ENCODE measurements at regions not wholly inside any gene's neighbourhood (a gene's known extent, or its start where the extent isn't known, plus 50 kb on each side); places are given as distances from the start of the nearest gene placed in this dataset.

DNA sequence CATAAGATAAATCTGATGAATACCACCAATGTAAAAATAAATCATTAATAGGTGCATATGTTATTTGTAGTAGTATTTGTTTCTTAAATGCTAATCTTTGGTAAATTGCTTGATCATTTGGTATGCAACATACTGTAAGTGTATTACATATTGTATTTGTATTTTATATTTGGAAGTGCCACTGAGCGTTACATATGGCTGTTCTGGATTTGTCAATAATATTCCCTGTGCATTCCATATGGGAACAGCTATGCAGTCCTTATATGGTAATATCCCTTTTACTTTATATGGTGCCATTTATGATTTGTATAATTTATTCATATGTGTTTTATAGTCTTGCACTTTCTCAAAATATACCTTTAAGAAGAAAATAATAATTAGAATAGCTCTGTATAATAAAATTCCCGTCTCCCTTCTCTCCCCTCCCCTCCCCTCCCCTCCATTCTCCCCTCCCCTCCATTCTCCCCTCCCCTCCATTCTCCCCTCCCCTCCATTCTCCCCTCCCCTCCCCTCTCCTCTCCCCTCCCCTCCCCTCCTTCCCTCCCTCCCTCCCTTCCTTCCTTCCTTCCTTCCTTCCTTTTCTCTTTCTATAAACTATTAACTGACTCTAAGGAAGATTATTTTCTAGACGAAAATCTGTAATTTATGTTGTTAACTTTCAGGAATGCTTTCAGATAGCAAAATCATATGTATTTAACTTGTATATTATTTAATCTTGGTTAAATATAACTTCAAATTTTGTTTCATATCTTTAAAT, 241.4 kb downstream of the CSNK1G3 start:
- no peak for DNase-seq (ENCODE audit: low read depth in 2 of 2, low spot score in 1 of 2)

GRCh38 chr5:123752552-123753179, 240.7 kb downstream of the CSNK1G3 start:
- no peak for DNase-seq (ENCODE audit: low read depth in 2 of 2, low spot score in 1 of 2)

GRCh38 chr5:123751670-123752069, 239.7 kb downstream of the CSNK1G3 start:
- DNase-seq (ENCODE audit: low read depth in 2 of 2, low spot score in 1 of 2) = no peak

DNA sequence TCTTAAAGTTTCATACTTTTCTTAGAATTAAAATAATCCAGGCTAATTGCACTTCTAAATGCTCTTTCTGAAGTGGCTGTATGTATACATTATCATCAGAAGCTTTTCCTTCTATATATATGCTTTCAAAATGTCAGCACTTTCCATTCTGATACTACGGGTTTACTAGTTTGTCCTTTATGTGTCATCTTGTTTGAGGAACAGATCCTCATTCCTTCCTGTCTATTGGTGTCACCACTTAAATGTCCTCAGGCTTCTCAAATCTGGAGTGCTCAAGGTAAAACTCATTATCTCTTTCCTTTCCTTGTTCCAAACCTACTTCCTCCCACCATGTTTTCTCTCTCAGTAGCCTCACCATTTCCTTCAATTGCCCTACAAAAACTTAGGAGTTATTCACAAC, 236.3 kb downstream of the CSNK1G3 start:
- DNase-seq (ENCODE audit: low read depth in 2 of 2, low spot score in 1 of 2) = no peak

DNA sequence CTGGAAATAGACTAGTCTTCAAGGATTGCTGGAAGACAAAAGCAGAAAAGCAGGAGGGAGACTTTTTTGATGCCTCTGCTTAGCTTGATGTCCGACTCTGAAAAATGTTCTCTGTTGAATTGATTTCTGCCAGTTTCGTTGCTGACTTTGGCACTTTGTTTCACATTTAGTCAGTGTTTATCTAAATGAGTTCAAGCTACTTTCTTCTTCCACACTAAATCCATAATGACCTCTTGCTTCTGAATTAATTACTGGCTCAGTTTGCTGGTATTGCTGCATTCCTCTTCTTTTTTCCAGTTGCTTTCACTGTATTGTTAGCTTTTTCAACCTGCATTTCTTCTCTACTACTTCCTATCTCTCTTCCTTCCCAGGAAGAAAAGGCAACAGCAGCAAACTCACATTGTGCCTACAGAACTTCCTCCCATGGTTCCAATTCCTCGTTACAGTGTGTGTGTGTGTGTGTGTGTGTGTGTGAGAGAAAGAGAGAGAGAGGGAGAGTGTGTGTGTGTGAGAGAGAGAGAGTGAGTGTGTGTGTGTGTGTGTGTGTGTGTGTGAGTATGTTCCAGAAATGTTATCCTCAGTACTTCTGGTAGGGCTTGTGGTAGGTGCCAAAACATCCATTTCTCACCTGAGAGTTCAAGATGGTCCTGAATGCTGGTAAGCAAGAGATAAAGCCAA, 234.8 kb downstream of the CSNK1G3 start:
- DNase-seq (ENCODE audit: low read depth in 2 of 2, low spot score in 1 of 2) = no peak

DNA sequence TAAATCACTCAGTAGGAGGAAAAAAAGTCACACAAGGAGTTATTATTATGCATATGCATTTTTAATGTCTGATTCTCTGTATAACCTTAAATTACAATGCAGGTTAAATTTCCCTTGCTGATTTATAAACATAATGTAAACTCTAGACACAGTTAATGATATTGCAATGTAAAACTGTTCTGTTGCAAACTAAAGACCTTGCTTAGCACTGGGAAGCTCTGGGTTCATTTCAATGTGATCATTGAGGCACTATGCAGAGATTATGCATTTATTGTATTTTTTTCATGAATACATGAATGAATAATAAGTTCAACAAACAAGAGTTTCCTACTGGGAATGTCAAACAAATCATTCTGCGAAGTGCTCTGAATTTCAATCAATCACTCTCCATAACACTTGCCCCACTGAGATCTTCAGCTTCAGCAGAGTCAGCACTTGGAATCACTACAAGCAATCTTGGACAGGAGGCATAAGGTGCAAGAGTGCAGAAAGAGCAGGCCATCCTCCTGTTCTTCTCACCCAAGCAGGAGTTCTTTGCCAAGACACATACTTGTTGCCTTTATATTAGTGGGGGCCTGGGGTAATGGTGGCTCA, 232.1 kb downstream of the CSNK1G3 start:
- no peak for DNase-seq (ENCODE audit: low read depth in 2 of 2, low spot score in 1 of 2)

DNA sequence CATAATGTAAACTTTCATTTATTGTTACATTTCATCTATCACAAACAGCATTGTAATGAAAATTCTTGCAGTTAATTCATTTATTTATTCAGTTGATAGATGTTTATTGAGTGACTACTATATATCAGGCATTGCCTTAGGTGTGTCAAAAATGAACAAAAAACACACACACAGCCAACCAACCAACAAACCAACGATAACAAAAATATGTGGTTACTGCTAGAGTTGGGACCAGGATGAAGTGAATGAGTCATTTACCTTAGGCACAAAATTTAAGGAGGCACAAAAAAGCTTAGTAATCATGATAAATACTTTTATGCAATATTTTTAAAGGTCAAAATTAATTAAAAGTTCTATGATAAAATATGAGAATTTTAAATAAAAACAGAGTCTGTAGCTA, 223.4 kb downstream of the CSNK1G3 start:
- no peak for DNase-seq (ENCODE audit: low read depth in 2 of 2, low spot score in 1 of 2)

DNA sequence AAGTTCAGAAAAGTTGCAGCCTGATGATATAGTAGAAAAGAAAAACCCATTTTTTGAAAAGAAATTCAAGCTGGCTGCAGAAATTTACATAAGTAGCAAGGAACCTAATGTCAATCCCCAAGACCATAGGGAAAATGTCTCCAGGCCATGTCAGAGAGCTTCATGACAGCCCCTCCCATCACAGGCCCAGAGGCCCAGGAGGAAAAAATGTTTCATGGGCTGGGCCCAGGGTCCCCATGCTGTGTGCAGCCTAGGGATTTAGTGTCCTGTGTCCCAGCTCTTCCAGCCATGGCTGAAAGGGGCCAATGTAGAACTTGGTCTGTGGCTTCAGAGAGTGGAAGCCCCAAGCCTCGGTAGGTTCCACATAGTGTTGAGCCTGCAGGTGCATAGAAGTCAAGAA, 220.3 kb downstream of the CSNK1G3 start:
- no peak for DNase-seq (ENCODE audit: low read depth in 2 of 2, low spot score in 1 of 2)

- DNase-seq (ENCODE audit: low read depth in 2 of 2, low spot score in 1 of 2) = no peak
These were observed 210.5 kb downstream of the CSNK1G3 start for GRCh38 chr5:123722451-123722850.

DNA sequence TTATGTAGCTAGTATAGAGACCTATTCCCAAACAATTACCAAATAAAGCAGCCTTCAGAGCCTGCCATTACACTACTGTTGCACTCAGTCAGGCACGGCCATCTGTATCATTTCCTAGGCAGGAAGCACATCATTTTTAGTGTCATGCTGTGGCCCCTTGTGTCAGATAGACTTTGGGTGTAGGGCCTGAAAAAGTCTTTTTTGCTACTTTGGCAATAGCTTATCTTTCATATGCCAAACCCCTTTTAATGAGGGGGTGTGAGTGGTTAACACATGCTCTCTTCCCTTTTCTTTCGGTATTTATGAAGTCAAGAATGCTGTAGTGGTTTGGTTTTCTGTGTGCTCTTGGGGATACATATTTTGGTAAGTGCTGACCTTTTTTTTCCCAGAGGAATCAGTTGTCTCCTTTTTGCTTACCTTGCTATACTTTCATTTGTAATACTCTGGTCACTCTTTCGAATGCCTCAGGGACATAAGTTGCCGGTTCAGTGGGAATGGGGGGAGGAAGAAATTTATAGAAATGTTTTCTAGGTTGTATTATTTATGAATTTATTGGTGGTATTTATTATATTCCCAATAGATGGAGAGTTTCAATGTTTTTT, 209.8 kb downstream of the CSNK1G3 start:
- no peak for DNase-seq (ENCODE audit: low read depth in 2 of 2, low spot score in 1 of 2)

DNA sequence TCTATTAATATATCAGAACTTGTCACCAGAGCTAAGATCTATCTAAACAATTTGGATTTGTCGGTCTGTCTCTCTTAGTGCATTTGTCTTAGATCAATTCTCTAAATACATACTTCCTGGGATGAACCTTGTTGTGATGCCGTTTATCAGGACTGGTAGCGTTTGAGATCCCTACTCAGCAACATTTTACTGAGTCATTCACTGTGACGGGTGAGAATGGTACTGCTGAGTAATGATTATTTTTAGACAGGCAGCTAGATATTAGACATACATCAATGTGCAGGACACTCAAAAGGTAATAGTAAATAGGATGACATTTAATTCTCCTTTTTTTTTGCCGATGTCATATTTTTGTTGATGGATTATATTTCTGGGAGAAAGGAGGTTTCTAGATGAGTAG, 209.0 kb downstream of the CSNK1G3 start:
- DNase-seq (ENCODE audit: low read depth in 2 of 2, low spot score in 1 of 2) = no peak

- no peak for DNase-seq (ENCODE audit: low read depth in 2 of 2, low spot score in 1 of 2)
These were observed 208.4 kb downstream of the CSNK1G3 start for GRCh38 chr5:123720339-123720738.

- DNase-seq (ENCODE audit: low read depth in 2 of 2, low spot score in 1 of 2) = no peak
These were observed 207.0 kb downstream of the CSNK1G3 start for GRCh38 chr5:123719004-123719403.

DNA sequence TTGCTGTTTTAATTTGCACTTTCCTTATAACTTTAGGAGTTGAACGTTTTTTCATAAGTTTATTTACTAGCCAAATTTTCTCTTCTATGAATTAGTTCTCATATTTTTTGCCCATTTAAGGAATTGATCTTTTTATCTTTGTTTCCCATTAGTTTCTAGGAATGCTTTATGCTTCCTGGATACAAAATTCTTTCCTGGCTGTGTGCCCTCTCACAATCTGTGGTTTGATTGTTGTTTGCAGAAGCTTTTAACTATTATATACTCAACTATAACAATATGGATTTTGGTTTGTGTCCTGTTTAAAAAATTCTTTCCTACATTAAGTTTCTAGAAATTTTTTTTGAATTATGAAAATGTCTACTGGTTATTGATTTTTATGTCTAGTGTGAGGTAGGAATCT, 206.3 kb downstream of the CSNK1G3 start:
- DNase-seq (ENCODE audit: low read depth in 2 of 2, low spot score in 1 of 2) = no peak

DNA sequence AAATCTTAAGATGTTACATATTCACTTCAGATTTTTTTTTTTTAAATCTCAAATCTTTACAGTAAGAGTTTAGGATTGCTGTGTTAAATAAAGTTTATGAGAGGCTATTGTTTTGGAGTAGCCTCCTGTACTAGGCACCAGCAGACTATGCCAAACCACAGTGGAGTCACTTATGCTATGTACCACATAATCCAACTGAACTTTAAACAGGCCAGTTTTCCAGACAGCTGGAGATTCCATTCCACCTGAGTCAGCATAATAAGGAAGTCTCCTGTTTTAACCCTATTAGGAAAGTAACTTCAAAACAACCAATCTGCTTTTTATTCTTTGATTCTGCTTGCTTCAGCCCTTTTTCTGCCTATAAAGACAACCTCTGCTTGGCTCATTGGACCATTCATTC, 205.2 kb downstream of the CSNK1G3 start:
- DNase-seq (ENCODE audit: low read depth in 2 of 2, low spot score in 1 of 2) = no peak

DNA sequence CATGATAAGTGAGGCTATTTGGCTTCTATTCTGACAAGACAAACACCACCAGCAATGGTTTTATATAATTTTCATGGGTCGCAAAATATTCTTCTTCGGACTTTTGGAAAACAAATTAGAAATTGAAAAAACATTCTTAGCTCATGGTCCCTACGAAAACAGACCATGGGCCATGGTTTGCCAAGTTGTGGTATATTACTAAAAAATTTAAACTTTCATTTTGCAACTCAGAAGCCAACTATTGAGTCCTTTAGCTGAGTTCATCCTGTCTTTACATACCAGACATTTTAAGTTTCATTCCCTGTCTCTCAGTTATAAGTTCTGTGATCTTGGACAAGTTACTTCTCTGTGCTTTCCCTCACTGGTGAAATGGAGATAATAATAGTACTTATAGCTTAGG, 198.1 kb downstream of the CSNK1G3 start:
- DNase-seq (ENCODE audit: low read depth in 2 of 2, low spot score in 1 of 2) = no peak

DNA sequence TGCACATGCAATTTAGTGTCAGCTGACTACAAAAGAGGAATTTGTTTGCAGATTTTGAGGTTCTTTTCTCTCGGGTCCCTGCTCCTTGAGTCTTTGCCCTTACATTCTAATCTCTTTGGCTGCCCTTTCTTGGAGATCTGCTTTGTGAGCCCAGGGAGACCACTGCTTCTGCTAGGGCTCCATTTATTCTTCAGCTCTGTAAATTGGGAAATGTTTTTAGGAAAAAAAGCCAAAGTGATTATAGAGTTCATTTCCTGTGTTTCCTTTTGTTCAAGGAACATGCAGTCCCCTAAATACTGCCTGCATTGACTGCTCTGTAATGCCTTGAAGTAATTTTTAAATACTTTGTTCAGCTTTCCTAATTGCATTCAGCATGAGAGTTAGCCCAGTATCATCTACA, 197.4 kb downstream of the CSNK1G3 start:
- DNase-seq (ENCODE audit: low read depth in 2 of 2, low spot score in 1 of 2) = no peak

GRCh38 chr5:123708074-123708806, 196.3 kb downstream of the CSNK1G3 start:
- no peak for DNase-seq (ENCODE audit: low read depth in 2 of 2, low spot score in 1 of 2)

DNA sequence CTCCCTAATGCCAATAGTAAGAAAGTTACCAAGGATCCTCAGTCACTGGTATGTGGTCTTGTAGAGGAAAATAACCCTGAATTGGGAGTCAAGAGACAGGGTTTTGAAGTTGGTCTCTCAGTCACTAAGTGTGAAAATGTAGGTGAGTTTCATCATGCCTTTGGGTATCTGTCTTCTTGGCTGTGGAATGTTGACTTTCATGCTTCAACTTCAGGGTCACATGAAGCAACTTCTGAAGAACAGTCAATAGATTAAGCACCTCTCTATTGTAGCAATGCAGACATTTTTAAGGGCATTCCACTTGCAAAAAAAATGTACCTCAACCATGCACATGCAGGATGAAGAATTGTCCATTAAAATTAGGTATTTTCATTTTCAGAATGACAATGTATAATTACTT, 194.6 kb downstream of the CSNK1G3 start:
- DNase-seq (ENCODE audit: low read depth in 2 of 2, low spot score in 1 of 2) = no peak

GRCh38 chr5:123705741-123706140, 193.8 kb downstream of the CSNK1G3 start:
- DNase-seq (ENCODE audit: low read depth in 2 of 2, low spot score in 1 of 2) = no peak
